OCI-LY1 (cell line): ENCODE measurements at regions not wholly inside any gene's neighbourhood (a gene's known extent, or its start where the extent isn't known, plus 50 kb on each side); places are given as distances from the start of the nearest gene placed in this dataset.

Experiments
- H2AFZ ChIP-seq: fragments of 200-600 bp; sonication (generic), shearing (Covaris generic); 2 replicates; pipeline ENCODE4 v1.6.0; 2014; ENCODE audit warnings: antibody characterized with exemption, mild to moderate bottlenecking, low read length
- H3F3A ChIP-seq: fragments of 200-600 bp; sonication (generic), shearing (Covaris generic); 2 replicates; pipeline ENCODE4 v1.6.0; 2014; ENCODE audit warnings: mild to moderate bottlenecking, antibody characterized with exemption, low read length, moderate library complexity; ENCODE audit not compliant: insufficient read depth
- H3K27ac ChIP-seq: fragments of 200-600 bp; sonication (generic); 2 replicates; pipeline ENCODE4 v1.5.1; 2014; ENCODE audit warnings: low read length, mixed run types, mild to moderate bottlenecking, low read depth; ENCODE audit not compliant: poor library complexity, severe bottlenecking
- H3K27me3 ChIP-seq: fragments of 200-600 bp; sonication (generic); 2 replicates; pipeline ENCODE4 v1.6.0; 2014; ENCODE audit warnings: antibody characterized with exemption, mild to moderate bottlenecking, low read length, moderate library complexity; ENCODE audit not compliant: insufficient read depth
- H3K36me3 ChIP-seq: fragments of 200-600 bp; sonication (generic); 2 replicates; pipeline ENCODE4 v1.6.1; 2014; ENCODE audit warnings: mild to moderate bottlenecking, antibody characterized with exemption, low read length, moderate library complexity, mixed read lengths; ENCODE audit not compliant: insufficient read depth
- H3K4me1 ChIP-seq: fragments of 200-600 bp; sonication (generic); 2 replicates; pipeline ENCODE4 v1.5.1; 2014; ENCODE audit warnings: mild to moderate bottlenecking, low read length, moderate library complexity; ENCODE audit not compliant: insufficient read depth, severe bottlenecking
- H3K4me2 ChIP-seq: fragments of 200-600 bp; sonication (generic), shearing (Covaris generic); 2 replicates; pipeline ENCODE4 v1.6.1; 2014; ENCODE audit warnings: low read length
- H3K4me3 ChIP-seq: fragments of 200-600 bp; sonication (generic); 2 replicates; pipeline ENCODE4 v1.5.1; 2014; ENCODE audit warnings: low read length, low read depth, mild to moderate bottlenecking, mixed read lengths; ENCODE audit not compliant: poor library complexity, severe bottlenecking
- H3K79me2 ChIP-seq: fragments of 200-600 bp; shearing (Covaris generic); 2 replicates; pipeline ENCODE4 v1.6.1; 2016; ENCODE audit warnings: mixed run types, low read length, mixed read lengths; ENCODE audit not compliant: insufficient read depth
- H3K9ac ChIP-seq: fragments of 200-600 bp; sonication (generic), shearing (Covaris generic); 2 replicates; pipeline ENCODE4 v1.6.1; 2014; ENCODE audit warnings: mild to moderate bottlenecking, low read length, mixed read lengths
- H3K9me2 ChIP-seq: fragments of 200-600 bp; sonication (generic), shearing (Covaris generic); 2 replicates; pipeline ENCODE4 v1.6.1; 2014; ENCODE audit warnings: low read depth, mild to moderate bottlenecking, low read length, mixed read lengths
- H3K9me3 ChIP-seq: fragments of 200-600 bp; shearing (Covaris generic); 2 replicates; pipeline ENCODE4 v1.6.1; 2014; ENCODE audit warnings: low read length, mixed read lengths
- H4K20me1 ChIP-seq: fragments of 200-600 bp; sonication (generic), shearing (Covaris generic); 2 replicates; pipeline ENCODE4 v1.6.0; 2016; ENCODE audit warnings: mild to moderate bottlenecking, low read length; ENCODE audit not compliant: insufficient read depth
- EZH2 ChIP-seq: fragments of 200-600 bp; sonication (generic), shearing (Covaris generic); IDR thresholded peaks from 2 replicates; pipeline ENCODE4 v1.8.0; 2017; ENCODE audit warnings: borderline replicate concordance, mixed run types, mild to moderate bottlenecking, antibody characterized with exemption, low read length, moderate library complexity, mixed read lengths
- TF ChIP-seq, protein P1 (sequence below): fragments of 200-600 bp; sonication (generic), shearing (Covaris generic); IDR thresholded peaks from 2 replicates; pipeline ENCODE4 v1.5.1; 2017; ENCODE audit warnings: mild to moderate bottlenecking, antibody characterized with exemption, low read length, moderate library complexity, mixed read lengths

DNA sequence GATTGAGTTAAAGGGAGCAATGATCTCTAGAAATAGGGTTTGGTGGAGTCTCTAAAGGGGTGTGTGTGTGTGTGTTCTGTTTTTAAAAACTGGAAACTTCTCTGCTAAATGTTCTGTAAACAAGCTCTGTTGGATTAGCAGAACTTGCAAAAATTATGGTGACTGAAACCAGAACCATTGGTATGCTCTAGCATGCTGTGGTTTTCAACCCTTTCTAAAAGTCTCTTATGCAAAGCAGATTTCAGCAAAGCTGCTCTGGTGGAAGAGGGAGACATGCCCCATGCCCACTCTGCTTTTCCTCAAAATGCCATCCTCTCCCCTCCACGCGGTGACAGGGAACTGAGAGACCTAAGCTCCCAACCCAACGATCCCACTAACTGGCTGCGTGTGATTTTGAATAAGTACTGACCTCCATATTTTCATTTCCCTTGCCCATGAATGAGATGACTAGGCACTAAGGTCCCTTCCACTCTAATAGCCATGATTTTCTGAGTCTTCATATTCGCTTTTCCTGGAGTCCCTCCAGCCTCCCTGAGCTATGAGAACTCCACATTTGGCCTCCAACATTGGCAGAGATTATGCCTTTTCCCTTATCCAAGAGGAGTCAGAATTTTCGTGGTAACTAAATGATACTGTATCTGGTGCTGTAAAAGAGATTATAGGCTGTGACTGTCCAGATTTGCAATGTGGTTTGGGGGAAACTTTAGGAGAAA is 117.3 kb upstream of the PALS2 start:
- no peaks in the 10 kb centered on the region for H3K79me2 ChIP-seq
- H3K36me3 ChIP-seq = no peaks in the 10 kb centered on the region
- H3K27ac ChIP-seq = no peak overlapping the region
- TF ChIP-seq EZH2 = no peak
- TF ChIP-seq, protein P1, sequence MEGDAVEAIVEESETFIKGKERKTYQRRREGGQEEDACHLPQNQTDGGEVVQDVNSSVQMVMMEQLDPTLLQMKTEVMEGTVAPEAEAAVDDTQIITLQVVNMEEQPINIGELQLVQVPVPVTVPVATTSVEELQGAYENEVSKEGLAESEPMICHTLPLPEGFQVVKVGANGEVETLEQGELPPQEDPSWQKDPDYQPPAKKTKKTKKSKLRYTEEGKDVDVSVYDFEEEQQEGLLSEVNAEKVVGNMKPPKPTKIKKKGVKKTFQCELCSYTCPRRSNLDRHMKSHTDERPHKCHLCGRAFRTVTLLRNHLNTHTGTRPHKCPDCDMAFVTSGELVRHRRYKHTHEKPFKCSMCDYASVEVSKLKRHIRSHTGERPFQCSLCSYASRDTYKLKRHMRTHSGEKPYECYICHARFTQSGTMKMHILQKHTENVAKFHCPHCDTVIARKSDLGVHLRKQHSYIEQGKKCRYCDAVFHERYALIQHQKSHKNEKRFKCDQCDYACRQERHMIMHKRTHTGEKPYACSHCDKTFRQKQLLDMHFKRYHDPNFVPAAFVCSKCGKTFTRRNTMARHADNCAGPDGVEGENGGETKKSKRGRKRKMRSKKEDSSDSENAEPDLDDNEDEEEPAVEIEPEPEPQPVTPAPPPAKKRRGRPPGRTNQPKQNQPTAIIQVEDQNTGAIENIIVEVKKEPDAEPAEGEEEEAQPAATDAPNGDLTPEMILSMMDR = no peak
- H3K4me1 ChIP-seq = peaks cover 5% of the 10 kb centered on the region
- H3K27me3 ChIP-seq = no peaks in the 10 kb centered on the region
- no peaks in the 10 kb centered on the region for H3K9me3 ChIP-seq
- H4K20me1 ChIP-seq = no peaks in the 10 kb centered on the region
- H3K9ac ChIP-seq = no peak overlapping the region
- H2AFZ ChIP-seq = no peak overlapping the region
- H3F3A ChIP-seq = no peaks in the 10 kb centered on the region
- H3K4me3 ChIP-seq = no peak overlapping the region
- no peaks in the 10 kb centered on the region for H3K9me2 ChIP-seq
- no peak overlapping the region for H3K4me2 ChIP-seq

DNA sequence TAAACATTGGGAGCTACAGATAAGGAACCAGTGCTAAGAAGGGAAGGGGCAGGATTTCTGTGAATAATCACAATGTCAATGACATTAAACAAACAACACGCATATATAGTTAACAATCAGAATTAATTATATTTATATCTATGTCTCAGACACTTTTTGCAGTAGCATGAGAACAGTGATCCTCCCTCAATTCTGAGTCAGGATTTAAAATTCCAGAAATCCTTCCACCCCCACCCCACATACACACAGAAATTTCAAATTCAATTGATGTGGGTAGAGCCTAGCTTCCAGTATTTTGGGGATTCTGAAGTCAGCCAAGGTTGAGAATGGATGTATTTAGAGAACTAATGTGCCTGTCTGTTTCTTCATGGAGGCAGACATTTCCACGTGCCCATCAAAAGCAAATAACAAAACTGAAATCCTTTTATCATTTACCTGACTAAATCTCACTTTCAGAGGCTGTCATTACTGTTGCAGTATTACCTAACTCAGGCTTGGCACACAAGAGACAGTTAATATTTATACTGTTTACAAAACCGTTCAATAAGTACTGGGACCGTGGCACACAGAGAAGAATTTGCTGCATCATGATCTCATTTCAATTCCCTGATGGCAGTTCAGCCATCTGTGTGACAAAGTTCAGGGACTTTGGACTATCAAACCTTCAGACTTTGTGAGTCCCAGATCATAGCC is 116.6 kb upstream of the PALS2 start:
- Histone ChIP-seq H3K4me2 (no peak overlapping the region), H3K9me3 (no peaks in the 10 kb centered on the region), H3K36me3 (no peaks in the 10 kb centered on the region), H3K9me2 (no peaks in the 10 kb centered on the region), H3K9ac (no peak overlapping the region), H3K27me3 (no peaks in the 10 kb centered on the region), H3F3A (no peaks in the 10 kb centered on the region), H3K4me3 (no peak overlapping the region), H3K79me2 (no peaks in the 10 kb centered on the region), H3K27ac (no peak overlapping the region), H2AFZ (no peak overlapping the region), H3K4me1 (peaks cover 5% of the 10 kb centered on the region), H4K20me1 (no peaks in the 10 kb centered on the region)
- TF ChIP-seq EZH2 = no peak
- TF ChIP-seq, protein P1 = no peak

DNA sequence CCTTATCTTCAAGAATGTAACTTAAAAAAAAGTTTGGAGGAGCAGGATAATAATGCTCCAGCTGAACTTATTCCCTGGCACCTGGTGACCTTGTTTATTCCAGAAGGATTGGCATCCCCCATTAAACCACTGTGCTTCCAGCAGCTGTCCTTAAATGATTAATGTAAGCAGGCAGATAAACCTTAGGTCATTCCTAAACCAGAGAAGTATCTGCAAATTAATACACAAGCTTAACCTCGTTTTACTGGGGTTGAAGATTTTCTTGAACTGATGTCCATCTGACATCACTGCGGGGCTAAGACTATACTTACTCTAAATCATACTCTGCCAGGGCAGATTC is 116.1 kb upstream of the PALS2 start:
- no peak overlapping the region for H3K27ac ChIP-seq

More for the DNA sequence above, 116.1 kb upstream of the PALS2 start:
- no peak overlapping the region for H3K9ac ChIP-seq
- H3K9me3 ChIP-seq = no peaks in the 10 kb centered on the region
- no peaks in the 10 kb centered on the region for H3F3A ChIP-seq
- H3K79me2 ChIP-seq = no peaks in the 10 kb centered on the region
- H3K4me1 ChIP-seq = peaks cover 5% of the 10 kb centered on the region
- no peak overlapping the region for H2AFZ ChIP-seq
- TF ChIP-seq, protein P1 = no peak
- TF ChIP-seq EZH2 = no peak
- H3K27me3 ChIP-seq = no peaks in the 10 kb centered on the region
- H3K9me2 ChIP-seq = no peaks in the 10 kb centered on the region
- H3K4me2 ChIP-seq = no peak overlapping the region
- no peaks in the 10 kb centered on the region for H3K36me3 ChIP-seq
- H3K4me3 ChIP-seq = no peak overlapping the region
- H4K20me1 ChIP-seq = no peaks in the 10 kb centered on the region
